ENCODE measurements at regions not wholly inside any gene's neighbourhood (a gene's known extent, or its start where the extent isn't known, plus 50 kb on each side); places are given as distances from the start of the nearest gene placed in this dataset.
A peak's percentile ranks its signal among the peaks of the same experiment; 100 is the strongest.

DNA sequence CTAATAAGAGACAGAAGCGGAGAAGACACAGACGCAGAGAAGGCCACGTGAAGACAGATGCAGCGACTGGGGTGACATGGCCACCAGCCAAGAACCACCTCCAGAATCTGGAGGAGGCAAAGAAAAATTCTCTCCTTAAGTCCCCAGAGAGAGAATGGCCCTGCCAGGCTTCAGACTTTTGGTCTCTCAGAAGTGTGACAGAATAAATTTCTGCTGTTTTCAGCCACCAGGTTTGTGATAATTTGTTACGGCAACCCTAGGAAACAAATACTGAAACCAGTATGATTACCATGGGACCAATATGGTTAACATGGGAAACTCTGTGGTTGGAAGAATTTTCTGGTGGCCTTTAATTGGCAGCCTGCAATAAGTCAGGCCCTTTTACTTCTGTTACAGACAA, 63.9 kb upstream of the DOCK9 start:
- H4K20me1 ChIP-seq (ENCODE audit: insufficient read depth, low read length) = peaks cover 31% of the 10 kb centered on the region
- peaks cover 0 to 6% of the 10 kb centered on the region in 2 donors for H3K36me3 Mint-ChIP-seq
- H3K79me2 ChIP-seq (ENCODE audit: insufficient read depth, low read length) = no peaks in the 10 kb centered on the region
- H3K9me3 ChIP-seq (replicated peaks in 1 of 2; ENCODE audit: control insufficient read depth in 1 of 2, insufficient read depth in 1 of 2, low read length in 2 of 2) = peaks cover 4 to 42% of the 10 kb centered on the region in 2 donors
- no peak overlapping the region for H3K9ac ChIP-seq (ENCODE audit: insufficient read depth, low read length, poor library complexity, severe bottlenecking)
- H3K27ac ChIP-seq (ENCODE audit: low read depth in 1 of 2, low read length in 2 of 2) = no peak overlapping the region
- H2AFZ ChIP-seq (ENCODE audit: insufficient read depth, low read depth, low read length, poor library complexity, severe bottlenecking) = no peak overlapping the region
- no peaks in the 10 kb centered on the region for H3K36me3 ChIP-seq (replicated peaks in 1 of 2; ENCODE audit: control insufficient read depth in 1 of 2, insufficient read depth in 2 of 2, low read length in 2 of 2)
- no peak overlapping the region for H3K27ac Mint-ChIP-seq
- no peak overlapping the region for H3K4me2 ChIP-seq (replicated peaks; ENCODE audit: extremely low read depth, low read length, poor library complexity, severe bottlenecking)
- no peak overlapping the region for H3K4me3 ChIP-seq (replicated peaks in 1 of 3; ENCODE audit: low read depth in 2 of 3, low read length in 3 of 3)
- peak overlapping the region in 1 of 2 donors; percentile 82 for H3K4me3 Mint-ChIP-seq
- peaks cover 86 to 92% of the 10 kb centered on the region in 2 donors for H3K27me3 ChIP-seq (ENCODE audit: control insufficient read depth in 2 of 2, insufficient read depth in 2 of 2, low read length in 2 of 2)
- H3K27me3 Mint-ChIP-seq (ENCODE audit: low read depth in 3 of 3) = peaks cover 82 to 97% (median 93%) of the 10 kb centered on the region in 3 donors
- intact Hi-C loops (cut with micrococcal nuclease) = loop anchor here in 1 of 2 donors (10.0 kb wide), 1 partner anchor 113 kb away; no protein-coding TSS in a partner anchor
- H3K4me1 Mint-ChIP-seq = peaks cover 17% of the 10 kb centered on the region
- 100% methylated on average over 1 of the region's 5 CpGs for WGBS (ENCODE audit: insufficient coverage)
- TF ChIP-seq, protein P1, sequence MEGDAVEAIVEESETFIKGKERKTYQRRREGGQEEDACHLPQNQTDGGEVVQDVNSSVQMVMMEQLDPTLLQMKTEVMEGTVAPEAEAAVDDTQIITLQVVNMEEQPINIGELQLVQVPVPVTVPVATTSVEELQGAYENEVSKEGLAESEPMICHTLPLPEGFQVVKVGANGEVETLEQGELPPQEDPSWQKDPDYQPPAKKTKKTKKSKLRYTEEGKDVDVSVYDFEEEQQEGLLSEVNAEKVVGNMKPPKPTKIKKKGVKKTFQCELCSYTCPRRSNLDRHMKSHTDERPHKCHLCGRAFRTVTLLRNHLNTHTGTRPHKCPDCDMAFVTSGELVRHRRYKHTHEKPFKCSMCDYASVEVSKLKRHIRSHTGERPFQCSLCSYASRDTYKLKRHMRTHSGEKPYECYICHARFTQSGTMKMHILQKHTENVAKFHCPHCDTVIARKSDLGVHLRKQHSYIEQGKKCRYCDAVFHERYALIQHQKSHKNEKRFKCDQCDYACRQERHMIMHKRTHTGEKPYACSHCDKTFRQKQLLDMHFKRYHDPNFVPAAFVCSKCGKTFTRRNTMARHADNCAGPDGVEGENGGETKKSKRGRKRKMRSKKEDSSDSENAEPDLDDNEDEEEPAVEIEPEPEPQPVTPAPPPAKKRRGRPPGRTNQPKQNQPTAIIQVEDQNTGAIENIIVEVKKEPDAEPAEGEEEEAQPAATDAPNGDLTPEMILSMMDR (IDR thresholded peaks at IDR 0.05) = no peak
- peaks cover 2 to 26% (median 16%) of the 10 kb centered on the region in 7 donors for H3K9me3 Mint-ChIP-seq
- no peak for DNase-seq
- peaks cover 17% of the 10 kb centered on the region in 2 donors for H3K4me1 ChIP-seq (ENCODE audit: control insufficient read depth in 1 of 2, insufficient read depth in 2 of 2, low read length in 2 of 2)

DNA sequence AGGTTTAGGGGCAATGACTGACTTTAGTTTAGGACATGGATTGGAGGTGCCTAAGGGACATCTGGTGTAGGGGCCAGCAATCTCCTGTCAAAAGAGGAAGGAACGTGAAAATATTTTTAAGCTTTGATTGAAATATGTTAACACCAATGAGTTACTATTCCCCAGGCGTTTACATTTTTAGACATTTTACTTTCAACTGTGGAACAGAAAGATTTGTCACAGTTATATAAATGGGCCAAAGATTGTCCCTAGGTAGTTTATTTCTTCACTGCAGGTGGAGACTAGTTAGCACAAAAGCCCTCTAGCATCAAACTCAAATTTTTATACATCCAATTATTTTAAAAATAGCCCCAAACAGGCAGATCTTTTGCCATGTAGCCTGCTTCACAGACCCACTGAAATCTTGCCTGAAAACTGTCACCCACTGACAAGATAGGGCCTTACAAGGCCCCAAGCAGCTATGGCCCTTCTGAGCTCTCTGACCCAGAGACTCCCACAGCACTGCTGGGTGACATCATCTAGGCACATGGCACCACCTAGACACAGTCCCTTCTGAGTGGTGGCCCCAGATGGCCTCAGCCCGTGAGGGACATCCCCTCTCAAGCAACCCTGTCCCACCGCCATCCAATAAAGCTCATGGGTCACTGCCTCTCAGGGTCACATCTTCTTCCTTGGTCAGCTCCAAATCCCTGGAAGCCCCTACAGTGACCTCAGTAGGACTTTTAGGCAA, 64.8 kb upstream of the DOCK9 start:
- peaks cover 78 to 98% (median 93%) of the 10 kb centered on the region in 3 donors for H3K27me3 Mint-ChIP-seq (ENCODE audit: low read depth in 3 of 3)
- 83% methylated on average over 1 of the region's 4 CpGs for WGBS (ENCODE audit: insufficient coverage)

More for the DNA sequence above, 64.8 kb upstream of the DOCK9 start:
- Histone ChIP-seq H2AFZ (ENCODE audit: insufficient read depth, low read depth, low read length, poor library complexity, severe bottlenecking) (no peak overlapping the region), H3K79me2 (ENCODE audit: insufficient read depth, low read length) (no peaks in the 10 kb centered on the region), H3K4me3 (replicated peaks in 1 of 3; ENCODE audit: low read depth in 2 of 3, low read length in 3 of 3) (no peak overlapping the region), H3K36me3 (replicated peaks in 1 of 2; ENCODE audit: control insufficient read depth in 1 of 2, insufficient read depth in 2 of 2, low read length in 2 of 2) (no peaks in the 10 kb centered on the region), H3K9ac (ENCODE audit: insufficient read depth, low read length, poor library complexity, severe bottlenecking) (no peak overlapping the region), H3K9me3 (replicated peaks in 1 of 2; ENCODE audit: control insufficient read depth in 1 of 2, insufficient read depth in 1 of 2, low read length in 2 of 2) (peaks cover 4 to 43% of the 10 kb centered on the region in 2 donors), H3K27ac (ENCODE audit: low read depth in 1 of 2, low read length in 2 of 2) (no peak overlapping the region), H3K27me3 (ENCODE audit: control insufficient read depth in 2 of 2, insufficient read depth in 2 of 2, low read length in 2 of 2) (peaks cover 89 to 92% of the 10 kb centered on the region in 2 donors), H3K4me1 (ENCODE audit: control insufficient read depth in 1 of 2, insufficient read depth in 2 of 2, low read length in 2 of 2) (peaks cover 21 to 22% of the 10 kb centered on the region in 2 donors), H4K20me1 (ENCODE audit: insufficient read depth, low read length) (peaks cover 31% of the 10 kb centered on the region), H3K4me2 (replicated peaks; ENCODE audit: extremely low read depth, low read length, poor library complexity, severe bottlenecking) (no peak overlapping the region)
- intact Hi-C loops (cut with micrococcal nuclease) = loop anchor here in 1 of 2 donors (10.0 kb wide), 1 partner anchor 112 kb away; no protein-coding TSS in a partner anchor
- Mint-ChIP-seq H3K4me3 (peak overlapping the region in 1 of 2 donors; percentile 90), H3K36me3 (peaks cover 0 to 6% of the 10 kb centered on the region in 2 donors), H3K27ac (no peak overlapping the region), H3K9me3 (peaks cover 2 to 29% (median 17%) of the 10 kb centered on the region in 7 donors), H3K4me1 (peaks cover 18% of the 10 kb centered on the region)
- no peak for DNase-seq
- TF ChIP-seq, protein P1 (IDR thresholded peaks at IDR 0.05) = no peak

Data from CD14-positive monocyte (primary cell).